HCT116 (cell line): ENCODE measurements at regions not wholly inside any gene's neighbourhood (a gene's known extent, or its start where the extent isn't known, plus 50 kb on each side); places are given as distances from the start of the nearest gene placed in this dataset.

Experiments used
- ATAC-seq: fragments of 200-7000 bp; cut with Tn5 transposase; 2 replicates; pipeline ENCODE4 v1.9.1; 2020; ENCODE audit warnings: mild to moderate bottlenecking, moderate library complexity
- BruUV-seq: library from RNA; stranded (reverse); fragments of 400-500 nt; replicated peaks from 2 replicates; lab custom pipeline; 2021; lab: Mats Ljungman, UMichigan
- CTCF ChIA-PET: fragments of 300-600 bp; sonication (Branson Sonifier 250); formaldehyde crosslinking; loops from one replicate; lab custom pipeline; 2021; ENCODE audit warnings: antibody characterized with exemption; lab: Charles Lee
- POLR2A ChIA-PET: fragments of 300-600, 350-600 bp; sonication (Branson Sonifier 250); formaldehyde crosslinking; loops from one replicate; lab custom pipeline; 2021; ENCODE audit warnings: antibody characterized with exemption; lab: Charles Lee
- RAD21 ChIA-PET, 2 experiments: fragments of 300-600 bp; sonication (Branson Sonifier 250); formaldehyde crosslinking; loops; one replicate each; lab custom pipeline; 2023; ENCODE audit warnings: low total read pairs in 2 of 2; ENCODE audit not compliant: uncharacterized antibody in 2 of 2, unreplicated experiment in 2 of 2, low non-redundant PET in 1 of 2; lab: Charles Lee
- DNase-seq: peaks from one replicate; pipeline ENCODE4 v3.0.0-alpha.2; 2010; ENCODE audit warnings: low read depth, low spot score
- H2AFZ ChIP-seq: fragments of 200-600 bp; shearing (Covaris generic), sonication (generic); 2 replicates; pipeline ENCODE4 v1.6.1; 2017; ENCODE audit warnings: low read depth, mixed run types, mixed read lengths, antibody characterized with exemption, low read length; ENCODE audit not compliant: poor library complexity, severe bottlenecking
- H3K27ac ChIP-seq: 2 replicates; pipeline ENCODE4 v1.5.1; 2012; ENCODE audit warnings: low read depth, low read length
- H3K27me3 ChIP-seq: fragments of 200-600 bp; sonication (generic); 2 replicates; pipeline ENCODE4 v1.6.1; 2016; ENCODE audit warnings: mixed run types, low read length, mixed read lengths; ENCODE audit not compliant: insufficient read depth
- H3K36me3 ChIP-seq, 2 experiments: fragments of 200-500 bp in 1 of 2; fragments of 200-600 bp in 1 of 2; sonication (Bioruptor generic) in 1 of 2; sonication (generic) in 1 of 2; 2 replicates each; pipeline versions ENCODE4 v1.5.1 to v1.6.1; 2014 to 2016; ENCODE audit warnings: low read length in 2 of 2, inconsistent platforms in 1 of 2, mixed read lengths in 1 of 2, mixed run types in 1 of 2; ENCODE audit not compliant: insufficient read depth in 2 of 2, control insufficient read depth in 1 of 2
- H3K4me1 ChIP-seq, 2 experiments: fragments of 200-600 bp in 1 of 2; sonication (generic) in 1 of 2; 2 replicates each; pipeline versions ENCODE4 v1.5.1 to v1.6.1; 2012 to 2017; ENCODE audit warnings: low read length in 2 of 2, inconsistent platforms in 1 of 2, mild to moderate bottlenecking in 1 of 2, mixed read lengths in 1 of 2, mixed run types in 1 of 2, moderate library complexity in 1 of 2; ENCODE audit not compliant: insufficient read depth in 2 of 2, control insufficient read depth in 1 of 2
- H3K4me2 ChIP-seq: fragments of 200-600 bp; sonication (generic); 2 replicates; pipeline ENCODE4 v1.6.1; 2017; ENCODE audit warnings: mixed run types, low read length, mixed read lengths
- H3K4me3 ChIP-seq, 2 experiments: fragments of 200-600 bp in 1 of 2; sonication (generic) in 1 of 2; replicated peaks in 1 of 2; 2 replicates each; pipeline ENCODE4 v1.5.1; 2011 to 2016; ENCODE audit warnings: low read length in 2 of 2, control low read depth in 1 of 2, low read depth in 1 of 2, mild to moderate bottlenecking in 1 of 2, mixed read lengths in 1 of 2, mixed run types in 1 of 2
- H3K79me2 ChIP-seq: fragments of 200-600 bp; sonication (generic); 2 replicates; pipeline ENCODE4 v1.6.1; 2017; ENCODE audit warnings: mild to moderate bottlenecking, mixed run types, low read length, moderate library complexity, mixed read lengths; ENCODE audit not compliant: insufficient read depth
- H3K9ac ChIP-seq: fragments of 200-600 bp; sonication (generic); 2 replicates; pipeline ENCODE4 v1.6.1; 2016; ENCODE audit warnings: low read length, mixed read lengths
- H3K9me2 ChIP-seq: fragments of 200-600 bp; sonication (generic), shearing (Covaris generic); 2 replicates; pipeline ENCODE4 v1.6.1; 2017; ENCODE audit warnings: mixed run types, mild to moderate bottlenecking, moderate library complexity; ENCODE audit not compliant: insufficient read depth
- H3K9me3 ChIP-seq, 2 experiments: fragments of 200-500 bp in 1 of 2; fragments of 200-600 bp in 1 of 2; sonication (Bioruptor generic) in 1 of 2; sonication (generic) in 1 of 2; 2 replicates each; pipeline ENCODE4 v1.6.1; 2014 to 2017; ENCODE audit warnings: low read length in 2 of 2, mixed read lengths in 2 of 2, inconsistent platforms in 1 of 2, low read depth in 1 of 2, mild to moderate bottlenecking in 1 of 2, mixed run types in 1 of 2, moderate library complexity in 1 of 2; ENCODE audit not compliant: control insufficient read depth in 1 of 2, insufficient read depth in 1 of 2
- H4K20me1 ChIP-seq: fragments of 200-600 bp; sonication (generic), shearing (Covaris generic); 2 replicates; pipeline ENCODE4 v1.6.1; 2017; ENCODE audit warnings: mixed run types, mild to moderate bottlenecking, moderate library complexity; ENCODE audit not compliant: insufficient read depth
- ATF3 ChIP-seq: IDR thresholded peaks from 2 replicates; pipeline ENCODE4 v1.6.1; 2012
- CEBPB ChIP-seq: IDR thresholded peaks from 2 replicates; pipeline ENCODE4 v1.6.1; 2012; ENCODE audit warnings: low read depth
- EGR1 ChIP-seq: IDR thresholded peaks from 2 replicates; pipeline ENCODE4 v1.6.1; 2012; ENCODE audit warnings: low read depth
- ELF1 ChIP-seq: IDR thresholded peaks from 2 replicates; pipeline ENCODE4 v1.6.1; 2012; ENCODE audit warnings: low read depth, borderline replicate concordance
- EZH2 ChIP-seq: fragments of 200-600 bp; sonication (generic); IDR thresholded peaks from 2 replicates; pipeline ENCODE4 v1.6.1; 2017; ENCODE audit warnings: antibody characterized with exemption, mixed run types
- EZH2phosphoT487 ChIP-seq: fragments of 200-600 bp; IDR thresholded peaks from 2 replicates; pipeline ENCODE4 v1.6.1; 2018; ENCODE audit warnings: antibody characterized with exemption, borderline replicate concordance
- JUND ChIP-seq: IDR thresholded peaks from 2 replicates; pipeline ENCODE4 v1.6.1; 2012
- POLR2A ChIP-seq: IDR thresholded peaks from 2 replicates; pipeline ENCODE4 v1.7.0; 2011; ENCODE audit warnings: borderline replicate concordance; ENCODE audit not compliant: insufficient read depth, insufficient read length; ENCODE audit errors: extremely low read depth
- POLR2AphosphoS5 ChIP-seq: IDR thresholded peaks from 2 replicates; pipeline ENCODE4 v1.6.1; 2011; ENCODE audit warnings: mild to moderate bottlenecking, low read depth, low read length, moderate library complexity
- REST ChIP-seq: IDR thresholded peaks from 2 replicates; pipeline ENCODE4 v1.6.1; 2012; ENCODE audit warnings: low read depth
- SIN3A ChIP-seq: IDR thresholded peaks from 2 replicates; pipeline ENCODE4 v1.6.1; 2012; ENCODE audit warnings: low read depth
- SP1 ChIP-seq: IDR thresholded peaks from 2 replicates; pipeline ENCODE4 v1.6.1; 2012; ENCODE audit warnings: low read depth
- SRF ChIP-seq: IDR thresholded peaks from 2 replicates; pipeline ENCODE4 v1.6.1; 2012; ENCODE audit warnings: low read depth
- TCF7L2 ChIP-seq: IDR thresholded peaks from 2 replicates; pipeline ENCODE4 v1.7.0; 2011; ENCODE audit warnings: borderline replicate concordance, inconsistent platforms; ENCODE audit not compliant: insufficient read depth, insufficient read length; ENCODE audit errors: extremely low read depth
- ZFX ChIP-seq: fragments of 450-650 bp; IDR thresholded peaks from 2 replicates; pipeline ENCODE4 v1.6.1; 2017
- ZNF274 ChIP-seq: fragments of 200-500 bp; sonication (Bioruptor generic); IDR thresholded peaks from 2 replicates; pipeline ENCODE4 v1.6.1; 2014; ENCODE audit warnings: mild to moderate bottlenecking, low read depth, low read length, inconsistent platforms
- intact Hi-C: fragments of 100-400 bp; cut with micrococcal nuclease; formaldehyde crosslinking; loops from 2 replicates; pipeline ENCODE4 v1.10.0; 2022
- TF ChIP-seq, protein P1 (sequence below): IDR thresholded peaks from 2 replicates; pipeline ENCODE4 v1.6.1; 2012
- TF ChIP-seq, protein P2 (sequence below), 3 experiments: fragments of 200-600 bp in 1 of 3; sonication (generic) in 1 of 3; IDR thresholded peaks in 2 of 3; conservative IDR thresholded peaks in 1 of 3; 2 replicates each; pipeline ENCODE4 v1.5.1; 2012 to 2017; ENCODE audit warnings: low read depth in 2 of 3, low read length in 2 of 3, antibody characterized with exemption in 1 of 3, borderline replicate concordance in 1 of 3, control low read depth in 1 of 3, mild to moderate bottlenecking in 1 of 3, mixed read lengths in 1 of 3, mixed run types in 1 of 3, moderate library complexity in 1 of 3; ENCODE audit not compliant: insufficient read depth in 1 of 3

DNA sequence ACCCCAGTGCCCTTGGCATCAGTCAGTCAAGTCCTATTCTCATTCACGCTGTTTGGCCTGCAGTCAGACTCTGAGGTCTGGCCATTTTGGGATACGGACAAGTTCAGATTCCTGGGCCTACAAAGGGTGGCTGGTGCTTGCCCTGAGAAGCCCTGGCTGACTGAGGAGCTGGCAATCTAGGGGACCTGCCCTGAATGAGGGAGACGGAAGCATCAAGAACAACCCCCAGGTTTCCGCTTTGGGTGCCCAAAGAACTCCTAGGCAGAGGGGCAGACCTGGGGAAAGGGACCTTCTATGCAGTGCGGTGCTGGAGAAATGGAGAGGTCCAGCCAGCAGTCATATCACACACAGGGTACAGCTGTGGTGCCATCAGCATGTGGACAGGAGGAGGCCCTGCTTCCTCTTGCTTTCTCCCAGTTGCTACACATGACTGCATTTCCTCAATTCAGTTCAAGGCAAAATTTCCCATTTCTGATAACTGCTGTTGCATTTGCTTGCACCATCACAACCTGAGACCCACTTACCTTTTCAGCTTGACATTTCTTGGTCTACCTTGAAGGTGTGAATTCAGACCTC, 70.9 kb upstream of the LGALSL start (continued):
- TF ChIP-seq POLR2AphosphoS5, result no peak
- no peak for TF ChIP-seq CEBPB
- no peak for TF ChIP-seq ATF3
- TF ChIP-seq EZH2, result no peak
- TF ChIP-seq ZFX, result no peak

DNA sequence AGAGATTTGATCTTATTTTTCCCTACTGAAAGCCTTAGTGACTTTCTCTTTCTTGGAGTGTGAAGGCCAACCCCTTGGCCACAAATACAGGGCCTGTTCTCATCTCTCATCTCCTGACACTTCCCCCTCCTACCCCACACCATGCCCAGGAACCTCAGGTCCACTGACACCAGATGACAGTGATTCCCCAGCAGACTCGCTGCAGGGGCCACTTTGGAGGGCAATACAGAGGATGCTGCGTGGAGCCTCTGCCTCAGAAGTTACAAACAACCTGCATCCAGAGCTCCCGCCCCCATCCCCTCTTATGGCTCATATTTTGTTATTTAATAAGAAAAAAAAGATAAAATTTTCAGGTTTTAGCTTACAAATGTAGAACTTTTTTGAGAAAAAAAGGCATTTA, 70.1 kb upstream of the LGALSL start:
- CTCF ChIA-PET, result no interaction called here
- H3K36me3 ChIP-seq, result no peaks in the 10 kb centered on the region

More for the DNA sequence above, 70.1 kb upstream of the LGALSL start:
- Histone ChIP-seq H3K9ac (no peak overlapping the region), H3K79me2 (no peaks in the 10 kb centered on the region), H3K4me2 (no peak overlapping the region), H3K27me3 (no peaks in the 10 kb centered on the region), H3K27ac (no peak overlapping the region), H3K4me3 (no peak overlapping the region), H3K4me1 (no peaks in the 10 kb centered on the region), H3K9me2 (no peaks in the 10 kb centered on the region), H3K9me3 (no peaks in the 10 kb centered on the region), H4K20me1 (no peaks in the 10 kb centered on the region), H2AFZ (no peak overlapping the region)
- ChIA-PET RAD21 (no interaction called here), POLR2A (no interaction called here)
- TF ChIP-seq EZH2 (no peak), ELF1 (no peak), EGR1 (no peak), CEBPB (no peak), SRF (no peak), JUND (no peak), POLR2A (no peak), ZNF274 (no peak), EZH2phosphoT487 (no peak), REST (no peak), SIN3A (no peak), ATF3 (no peak), ZFX (no peak), TCF7L2 (no peak), SP1 (no peak), POLR2AphosphoS5 (no peak)
- TF ChIP-seq, protein P1, sequence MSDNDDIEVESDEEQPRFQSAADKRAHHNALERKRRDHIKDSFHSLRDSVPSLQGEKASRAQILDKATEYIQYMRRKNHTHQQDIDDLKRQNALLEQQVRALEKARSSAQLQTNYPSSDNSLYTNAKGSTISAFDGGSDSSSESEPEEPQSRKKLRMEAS, result no peak
- TF ChIP-seq, protein P2, sequence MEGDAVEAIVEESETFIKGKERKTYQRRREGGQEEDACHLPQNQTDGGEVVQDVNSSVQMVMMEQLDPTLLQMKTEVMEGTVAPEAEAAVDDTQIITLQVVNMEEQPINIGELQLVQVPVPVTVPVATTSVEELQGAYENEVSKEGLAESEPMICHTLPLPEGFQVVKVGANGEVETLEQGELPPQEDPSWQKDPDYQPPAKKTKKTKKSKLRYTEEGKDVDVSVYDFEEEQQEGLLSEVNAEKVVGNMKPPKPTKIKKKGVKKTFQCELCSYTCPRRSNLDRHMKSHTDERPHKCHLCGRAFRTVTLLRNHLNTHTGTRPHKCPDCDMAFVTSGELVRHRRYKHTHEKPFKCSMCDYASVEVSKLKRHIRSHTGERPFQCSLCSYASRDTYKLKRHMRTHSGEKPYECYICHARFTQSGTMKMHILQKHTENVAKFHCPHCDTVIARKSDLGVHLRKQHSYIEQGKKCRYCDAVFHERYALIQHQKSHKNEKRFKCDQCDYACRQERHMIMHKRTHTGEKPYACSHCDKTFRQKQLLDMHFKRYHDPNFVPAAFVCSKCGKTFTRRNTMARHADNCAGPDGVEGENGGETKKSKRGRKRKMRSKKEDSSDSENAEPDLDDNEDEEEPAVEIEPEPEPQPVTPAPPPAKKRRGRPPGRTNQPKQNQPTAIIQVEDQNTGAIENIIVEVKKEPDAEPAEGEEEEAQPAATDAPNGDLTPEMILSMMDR (IDR thresholded peaks at IDR 0.05 in 2 of 3, conservative IDR thresholded peaks at IDR 0.05 in 1 of 3; ENCODE audit: borderline replicate concordance in 1 of 3, insufficient read depth in 1 of 3, low read depth in 2 of 3, low read length in 2 of 3), result no peak
- intact Hi-C loops, result no loop called here
- no TSS peak for BruUV-seq
- DNase-seq, result no peak
- no peak for ATAC-seq
